ES-I3 (cell line): ENCODE measurements at regions not wholly inside any gene's neighbourhood (a gene's known extent, or its start where the extent isn't known, plus 50 kb on each side); places are given as distances from the start of the nearest gene placed in this dataset.

ENCODE experiments used
- H3K36me3 ChIP-seq: 2 replicates; pipeline ENCODE4 v1.6.1; 2013; ENCODE audit warnings: mild to moderate bottlenecking, low read length, control low read depth, moderate library complexity; ENCODE audit not compliant: insufficient read depth
- H3K4me1 ChIP-seq: 2 replicates; pipeline ENCODE4 v1.6.1; 2013; ENCODE audit warnings: mild to moderate bottlenecking, control low read depth, low read length; ENCODE audit not compliant: insufficient read depth
- H3K9ac ChIP-seq: 2 replicates; pipeline ENCODE4 v1.6.1; 2013; ENCODE audit warnings: low read depth, mild to moderate bottlenecking, low read length, moderate library complexity
- H3K9me3 ChIP-seq: 2 replicates; pipeline ENCODE4 v1.6.1; 2013; ENCODE audit warnings: mild to moderate bottlenecking, low read length, moderate library complexity; ENCODE audit not compliant: control insufficient read depth, insufficient read depth

DNA sequence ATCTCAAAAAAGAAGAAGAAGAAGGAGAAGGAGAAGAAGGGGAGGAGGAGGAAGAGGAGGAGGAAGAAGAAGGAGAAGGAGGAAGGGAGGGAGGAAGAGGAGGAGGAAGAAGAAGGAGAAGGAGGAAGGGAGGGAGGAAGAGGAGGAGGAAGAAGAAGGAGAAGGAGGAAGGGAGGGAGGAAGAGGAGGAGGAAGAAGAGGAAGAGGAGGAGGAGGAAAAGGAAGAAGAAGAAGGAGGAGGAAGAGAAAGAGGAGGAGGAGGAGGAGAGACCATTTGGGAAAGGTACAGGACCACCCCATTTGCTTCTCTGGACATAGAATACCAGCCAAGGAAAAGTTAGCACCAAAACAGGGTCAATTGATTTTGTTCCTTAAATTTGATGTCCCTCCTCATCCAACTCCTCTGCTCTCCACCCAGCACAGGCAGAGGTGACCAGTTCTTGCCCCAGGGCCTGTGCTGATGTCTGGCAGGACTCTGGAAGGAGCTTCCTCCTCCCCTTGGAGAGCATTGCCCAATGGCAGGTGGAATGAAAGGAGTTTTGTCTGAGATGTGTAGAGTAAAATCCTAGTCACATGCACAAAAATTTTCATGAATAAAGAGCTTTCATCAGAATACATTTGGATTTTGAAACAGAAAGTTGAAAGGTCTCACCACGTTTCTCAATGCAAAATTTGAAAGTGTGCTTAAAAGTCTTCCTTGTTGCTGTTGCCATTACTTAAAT, 182.9 kb downstream of the LY86 start:
- Histone ChIP-seq H3K9ac (no peak overlapping the region), H3K9me3 (no peaks in the 10 kb centered on the region), H3K4me1 (no peaks in the 10 kb centered on the region), H3K36me3 (no peaks in the 10 kb centered on the region)

DNA sequence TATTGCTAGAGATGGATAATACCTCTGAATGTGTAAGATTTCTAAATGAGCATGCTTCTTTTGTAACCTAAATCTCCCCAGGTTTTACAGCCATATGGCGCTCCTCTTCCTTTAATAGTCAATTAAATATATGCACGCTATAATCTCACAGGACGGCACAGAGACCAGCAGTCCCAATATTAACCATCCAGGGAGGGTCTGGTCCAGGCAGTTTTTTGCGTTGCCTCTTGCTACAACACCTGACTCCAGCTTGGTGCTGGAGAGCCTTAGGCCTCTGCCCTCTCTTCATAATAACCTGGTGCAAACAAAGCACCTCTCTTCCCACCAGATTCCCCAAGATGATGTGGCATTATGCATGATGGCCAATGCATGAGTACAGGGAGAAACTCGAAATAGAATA, 183.4 kb downstream of the LY86 start:
- H3K4me1 ChIP-seq: no peaks in the 10 kb centered on the region

DNA sequence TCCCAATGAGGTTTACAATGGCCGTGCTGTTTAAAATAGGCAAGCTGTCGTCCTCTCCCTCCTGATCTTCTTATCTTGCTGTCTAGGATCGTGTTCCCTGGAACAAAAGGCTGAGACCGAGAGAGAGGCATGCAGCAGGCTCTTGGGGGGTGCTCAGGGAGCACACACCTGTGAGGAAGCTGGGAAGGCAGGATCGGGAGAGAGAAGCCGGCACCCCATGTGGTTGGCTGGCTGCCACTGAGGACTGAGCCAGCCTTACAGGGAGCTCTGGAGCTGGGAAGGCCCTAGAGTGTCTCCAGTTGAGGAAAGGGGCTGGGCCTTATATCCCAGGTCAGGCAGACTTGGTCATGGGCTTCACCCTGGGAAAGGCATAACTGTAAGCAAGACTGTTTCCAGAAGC, 184.2 kb downstream of the LY86 start:
- H3K9me3 ChIP-seq: no peaks in the 10 kb centered on the region
- no peak overlapping the region for H3K9ac ChIP-seq
- no peaks in the 10 kb centered on the region for H3K36me3 ChIP-seq
- H3K4me1 ChIP-seq: no peaks in the 10 kb centered on the region

More for the DNA sequence above, 183.4 kb downstream of the LY86 start:
- no peak overlapping the region for H3K9ac ChIP-seq
- H3K9me3 ChIP-seq: no peaks in the 10 kb centered on the region
- no peaks in the 10 kb centered on the region for H3K36me3 ChIP-seq

DNA sequence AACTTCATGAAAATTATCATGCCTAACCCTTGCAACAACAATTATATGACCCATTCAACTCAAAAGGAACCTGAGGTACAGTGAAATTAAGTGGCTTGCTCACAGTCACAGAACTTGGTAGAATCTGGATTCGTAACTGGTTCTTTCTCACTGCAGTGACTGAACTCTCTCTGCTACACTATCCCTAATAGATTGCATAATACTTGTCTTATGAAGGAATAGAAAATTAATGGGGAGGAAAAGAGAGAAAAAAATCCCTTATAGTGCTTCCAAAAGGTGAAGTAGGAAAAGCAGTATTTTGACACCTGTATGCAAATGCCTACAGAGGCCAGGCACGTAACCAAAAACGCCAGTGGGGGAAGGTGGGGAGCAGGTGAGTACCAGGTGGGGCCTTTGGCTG, 186.6 kb downstream of the LY86 start:
- no peaks in the 10 kb centered on the region for H3K36me3 ChIP-seq
- no peaks in the 10 kb centered on the region for H3K9me3 ChIP-seq
- H3K9ac ChIP-seq: no peak overlapping the region
- no peaks in the 10 kb centered on the region for H3K4me1 ChIP-seq

DNA sequence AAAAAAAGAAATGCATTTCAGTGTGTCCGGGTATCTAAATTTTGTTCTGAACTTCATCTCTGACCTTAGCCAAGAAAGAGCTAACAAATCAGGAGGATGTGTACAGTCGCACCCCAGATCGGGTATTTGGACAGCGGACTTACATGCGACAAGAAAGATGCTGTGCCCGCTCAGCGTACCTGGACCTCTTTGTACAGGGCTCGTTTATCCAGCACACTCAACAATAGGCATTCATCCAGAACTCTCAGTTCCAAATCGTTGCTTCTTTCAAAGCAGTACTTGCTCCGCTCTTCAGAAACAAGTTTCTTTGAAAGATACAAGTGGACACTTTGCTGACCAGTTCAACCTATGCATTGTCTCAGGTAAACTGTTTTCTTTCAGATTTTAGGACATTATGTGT, 191.7 kb downstream of the LY86 start:
- Histone ChIP-seq H3K9ac (no peak overlapping the region), H3K9me3 (no peaks in the 10 kb centered on the region), H3K4me1 (peaks cover 21% of the 10 kb centered on the region), H3K36me3 (no peaks in the 10 kb centered on the region)

DNA sequence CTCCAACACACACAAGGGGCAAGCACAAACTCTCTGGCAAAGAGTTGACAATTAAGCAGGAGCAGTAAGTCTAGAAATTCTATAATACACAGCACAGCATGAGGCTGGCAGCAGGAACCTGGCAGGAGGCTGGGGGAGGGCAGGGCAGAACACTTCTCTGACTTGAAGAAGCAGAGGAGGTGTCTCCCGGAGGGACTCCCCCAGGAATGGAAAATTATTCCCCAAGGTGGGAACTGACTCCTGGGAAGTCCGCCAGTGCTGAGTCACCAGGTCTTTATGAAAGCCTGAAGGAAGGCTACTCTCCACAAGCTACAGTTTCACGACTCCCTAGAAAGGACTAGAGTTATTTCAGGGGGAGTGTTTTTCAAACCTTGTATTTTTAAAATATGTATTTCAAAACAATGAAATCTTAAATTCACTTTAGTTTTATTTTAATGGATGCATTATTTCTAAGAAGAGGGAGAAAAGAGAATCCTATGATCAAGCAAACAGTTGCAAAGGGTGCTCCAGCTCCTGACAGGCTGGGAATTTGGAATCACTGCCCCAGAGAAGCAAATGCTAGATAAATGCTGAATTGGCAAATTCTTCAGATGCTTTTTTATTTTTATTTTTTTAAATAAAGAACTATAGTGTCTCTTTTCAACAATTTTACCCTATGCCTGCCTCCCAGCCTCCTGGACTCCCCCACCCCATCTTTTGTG, 192.8 kb downstream of the LY86 start:
- Histone ChIP-seq H3K36me3 (no peaks in the 10 kb centered on the region), H3K9me3 (no peaks in the 10 kb centered on the region), H3K4me1 (peaks cover 21% of the 10 kb centered on the region), H3K9ac (no peak overlapping the region; the same call in 1 of the 2 replicates)

DNA sequence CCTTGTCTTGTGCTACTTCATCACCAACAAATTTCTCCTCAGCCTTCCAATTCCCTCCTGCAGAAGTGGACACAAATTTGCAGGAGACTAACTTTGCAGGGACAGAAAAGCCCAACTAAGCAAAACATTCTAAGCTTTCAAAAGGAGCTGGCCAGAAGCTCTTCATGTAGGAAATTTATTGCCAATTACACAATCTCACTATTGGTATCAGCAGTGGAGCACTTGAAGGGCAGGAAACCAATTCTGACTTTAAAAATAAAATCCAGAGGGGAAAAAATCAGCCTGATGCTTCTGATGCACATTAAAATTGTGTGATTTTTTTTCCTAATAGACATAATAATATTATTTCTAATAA, 193.3 kb downstream of the LY86 start:
- no peak overlapping the region for H3K9ac ChIP-seq
- no peaks in the 10 kb centered on the region for H3K36me3 ChIP-seq
- H3K9me3 ChIP-seq: no peaks in the 10 kb centered on the region
- H3K4me1 ChIP-seq: peaks cover 21% of the 10 kb centered on the region

DNA sequence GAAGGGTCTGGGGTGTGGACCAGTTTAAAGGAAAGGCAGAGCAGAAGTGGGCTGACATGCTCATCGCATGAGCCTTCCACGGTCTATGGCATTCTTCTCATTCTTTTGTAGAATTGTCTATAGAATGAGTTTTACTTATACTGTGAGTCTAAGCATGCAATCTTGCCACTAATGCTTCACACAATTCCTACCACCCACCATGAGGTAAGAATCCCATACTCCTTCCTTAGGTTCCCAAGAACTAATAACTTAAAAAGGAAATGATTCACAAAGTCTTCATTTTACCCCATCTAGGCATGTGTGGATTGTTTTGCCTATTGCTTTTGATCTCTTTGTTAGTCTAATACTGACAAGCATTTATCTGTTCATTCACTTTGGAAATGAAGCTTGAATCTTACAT, 195.2 kb downstream of the LY86 start:
- H3K9ac ChIP-seq: no peak overlapping the region

DNA sequence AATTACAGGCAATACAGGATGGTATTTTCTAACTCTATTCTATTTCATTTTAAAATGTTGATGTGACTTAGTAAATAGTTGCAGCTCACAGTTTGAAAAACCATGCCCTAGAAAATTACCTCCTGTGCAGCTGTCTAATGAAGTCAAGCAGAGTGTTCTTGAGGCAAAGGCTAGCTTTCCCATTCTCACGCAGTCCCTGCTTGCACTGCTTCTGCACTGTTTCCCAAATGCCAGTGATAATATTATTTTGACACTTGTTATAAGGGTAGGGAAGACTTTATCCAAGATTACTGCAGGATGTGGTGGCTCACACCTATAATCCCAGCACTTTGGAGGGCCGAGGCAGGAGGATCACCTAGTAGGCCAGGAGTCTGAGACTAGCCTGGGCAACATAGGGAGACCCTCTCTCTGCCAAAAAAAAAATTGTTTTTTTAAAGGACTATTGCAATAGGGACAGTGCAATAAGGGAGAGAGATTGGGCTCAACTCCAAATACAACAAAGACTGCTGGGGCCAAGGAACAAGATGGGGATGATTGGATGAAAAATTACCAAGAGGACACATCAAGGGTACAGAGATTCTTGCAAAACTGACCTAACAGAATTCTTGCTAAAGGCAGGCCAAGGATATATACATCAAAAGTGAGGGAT, 196.1 kb downstream of the LY86 start:
- H3K36me3 ChIP-seq: no peaks in the 10 kb centered on the region
- H3K4me1 ChIP-seq: peaks cover 21% of the 10 kb centered on the region
- no peak overlapping the region for H3K9ac ChIP-seq
- H3K9me3 ChIP-seq: no peaks in the 10 kb centered on the region

More for the DNA sequence above, 195.2 kb downstream of the LY86 start:
- Histone ChIP-seq H3K4me1 (peaks cover 21% of the 10 kb centered on the region), H3K9me3 (no peaks in the 10 kb centered on the region), H3K36me3 (no peaks in the 10 kb centered on the region)

DNA sequence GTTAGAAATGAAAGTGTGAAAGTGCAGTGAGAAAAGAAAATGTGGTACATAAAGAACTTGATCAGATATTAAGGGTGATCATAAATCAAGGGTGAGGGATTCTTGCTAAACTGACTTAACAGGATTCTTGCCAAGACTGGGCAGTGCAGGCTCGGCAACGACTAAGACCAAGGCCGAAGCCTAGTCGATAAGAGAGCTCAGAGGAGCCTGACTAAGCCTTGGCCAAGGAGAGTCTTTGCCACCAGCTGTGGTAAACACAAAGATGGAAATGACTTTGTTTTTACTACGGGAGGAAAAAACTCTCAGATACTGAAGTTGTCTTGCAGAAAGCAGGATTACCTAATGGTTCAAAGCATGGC, 196.6 kb downstream of the LY86 start:
- Histone ChIP-seq H3K4me1 (peaks cover 21% of the 10 kb centered on the region), H3K9ac (no peak overlapping the region), H3K36me3 (no peaks in the 10 kb centered on the region), H3K9me3 (no peaks in the 10 kb centered on the region)

DNA sequence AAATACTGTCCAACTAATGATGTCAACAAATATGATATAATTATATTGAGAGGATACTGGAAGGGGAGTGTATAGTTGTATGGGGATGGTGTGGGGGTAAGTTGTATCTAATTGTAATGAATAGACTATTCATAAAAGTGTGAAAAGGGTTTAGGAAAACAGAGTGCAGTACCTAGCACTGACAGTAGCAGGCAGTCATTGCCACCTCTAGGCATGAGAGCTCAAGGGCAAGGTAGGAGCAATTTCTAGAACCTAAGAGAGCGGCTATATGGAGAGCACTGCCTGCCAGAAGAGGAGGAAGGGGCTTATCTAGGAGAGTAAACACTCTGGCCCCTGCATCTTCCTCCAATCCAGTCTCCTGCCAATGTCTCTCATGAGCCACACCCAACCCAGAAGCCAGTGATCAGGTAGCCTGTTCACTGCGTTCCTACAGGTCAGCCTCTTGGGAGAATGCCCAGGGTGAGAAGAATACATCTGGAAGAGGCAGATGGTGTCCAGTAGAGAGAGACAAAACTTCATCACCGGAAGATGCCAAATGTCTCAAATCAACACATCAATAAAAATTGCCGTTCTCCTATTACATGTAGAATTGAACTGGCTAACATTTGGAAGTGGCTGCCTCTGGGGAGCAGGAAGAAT, 200.0 kb downstream of the LY86 start:
- Histone ChIP-seq H3K9ac (no peak overlapping the region), H3K4me1 (peaks cover 5% of the 10 kb centered on the region; the same call in 1 of the 2 replicates), H3K36me3 (no peaks in the 10 kb centered on the region), H3K9me3 (no peaks in the 10 kb centered on the region)

DNA sequence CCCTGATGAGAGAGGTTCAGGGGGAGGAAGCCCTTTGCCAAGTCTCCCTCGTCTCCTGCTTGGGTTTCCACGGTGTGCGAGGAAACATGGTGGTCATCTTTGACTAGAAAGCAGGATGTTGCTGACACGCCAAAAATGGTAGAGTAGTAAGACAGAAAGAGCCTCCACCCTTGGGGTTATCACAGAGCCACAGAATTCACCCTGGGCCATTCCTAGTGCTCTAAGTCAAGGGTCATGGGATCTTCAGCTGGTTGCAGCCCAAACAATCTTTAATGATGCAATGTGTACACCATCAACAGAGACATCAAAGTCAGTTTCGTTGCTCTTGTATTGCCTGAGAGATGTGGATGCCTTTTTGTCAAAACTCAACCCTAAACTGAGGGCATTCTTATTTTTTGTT, 201.9 kb downstream of the LY86 start:
- Histone ChIP-seq H3K36me3 (no peaks in the 10 kb centered on the region), H3K4me1 (no peaks in the 10 kb centered on the region), H3K9me3 (no peaks in the 10 kb centered on the region), H3K9ac (no peak overlapping the region)

DNA sequence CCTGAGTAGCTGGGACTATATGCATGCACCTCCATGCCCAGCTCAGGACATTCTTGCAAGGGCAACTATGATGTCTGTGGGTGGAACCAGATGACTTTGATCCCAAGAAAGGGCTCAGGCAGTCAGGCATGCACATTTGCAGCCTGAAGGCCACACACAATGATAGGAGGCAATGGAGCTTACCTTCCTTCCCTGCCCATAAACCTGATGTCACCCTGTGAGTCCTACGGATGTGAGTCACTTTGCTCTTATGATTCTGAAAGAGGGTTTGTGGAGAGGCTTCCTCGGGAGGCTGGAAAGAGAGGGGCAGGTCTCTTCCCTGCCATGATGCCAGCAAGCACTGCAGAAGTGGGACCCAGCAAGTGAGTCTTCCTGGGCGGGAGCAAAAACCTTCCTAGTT, 202.4 kb downstream of the LY86 start:
- Histone ChIP-seq H3K36me3 (no peaks in the 10 kb centered on the region), H3K4me1 (no peaks in the 10 kb centered on the region), H3K9ac (no peak overlapping the region)

DNA sequence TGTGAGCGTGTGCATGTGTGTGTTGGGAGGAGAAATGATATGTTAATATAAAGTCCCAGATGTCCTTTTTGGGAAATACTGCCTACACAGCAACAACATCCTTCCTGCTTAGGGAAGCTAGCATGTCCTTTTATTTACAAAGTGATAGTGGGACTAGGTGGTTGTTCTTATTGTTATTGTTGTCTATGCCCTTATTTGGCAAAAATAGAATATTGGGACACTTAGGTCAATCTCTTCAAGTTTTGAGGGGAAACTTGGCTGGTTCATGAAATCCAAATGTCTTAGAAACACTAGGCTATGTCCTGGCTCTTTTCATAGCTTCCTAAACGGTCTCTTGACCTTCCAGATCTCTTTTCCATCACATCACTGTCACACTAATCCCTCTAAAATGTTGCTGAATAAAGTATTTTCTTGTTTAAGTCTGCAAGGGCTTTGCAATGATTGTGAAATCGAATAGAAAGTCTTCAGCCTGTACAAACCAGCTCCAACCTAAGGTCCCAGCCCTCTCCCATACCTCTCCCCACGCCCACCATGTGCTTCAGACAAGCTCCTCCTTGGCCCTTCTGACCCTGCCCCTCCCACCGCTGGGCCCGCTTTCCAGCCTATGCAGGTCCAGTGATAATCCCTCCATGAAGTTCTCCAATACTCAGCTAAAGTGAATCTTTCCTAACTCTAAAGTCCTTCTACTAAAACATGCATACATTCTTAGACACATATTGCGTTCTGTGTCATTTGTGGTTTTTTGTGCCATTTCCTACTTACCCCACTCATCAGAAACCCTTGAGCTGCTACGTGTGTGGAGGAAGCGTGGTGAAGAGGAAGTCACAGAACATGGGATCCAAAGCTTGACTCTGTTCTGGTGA, 205.1 kb downstream of the LY86 start:
- no peaks in the 10 kb centered on the region for H3K4me1 ChIP-seq
- no peak overlapping the region for H3K9ac ChIP-seq
- no peaks in the 10 kb centered on the region for H3K36me3 ChIP-seq
- H3K9me3 ChIP-seq: no peaks in the 10 kb centered on the region

More for the DNA sequence above, 202.4 kb downstream of the LY86 start:
- no peaks in the 10 kb centered on the region for H3K9me3 ChIP-seq
